HG03196 (cell line): ENCODE measurements at regions not wholly inside any gene's neighbourhood (a gene's known extent, or its start where the extent isn't known, plus 50 kb on each side); places are given as distances from the start of the nearest gene placed in this dataset.
"Not testable (repeated sequence)": the region's sequence is repeated elsewhere in the genome, so short reads cannot be mapped to it uniquely, and the experiment has no call there.

ENCODE experiments used
- ATAC-seq: cut with Tn5 transposase; IDR thresholded peaks from one replicate; pipeline ENCODE4 v1.9.1; 2021; ENCODE audit not compliant: unreplicated experiment

- no peak for ATAC-seq
These were observed 89.1 kb downstream of the CRYGS start for GRCh38 chr3:186454881-186455703.

- ATAC-seq, result no peak
These were observed 90.6 kb downstream of the CRYGS start for GRCh38 chr3:186453531-186453930.

- no peak for ATAC-seq
These were observed 90.5 kb upstream of the DGKG start for GRCh38 chr3:186452517-186452916.

GRCh38 chr3:186451371-186451770 lies 89.3 kb upstream of the DGKG start:
- no peak for ATAC-seq

GRCh38 chr3:186444974-186445373 lies 82.9 kb upstream of the DGKG start:
- ATAC-seq, result no peak

- ATAC-seq, result no peak
These were observed 82.3 kb upstream of the DGKG start for GRCh38 chr3:186444288-186444687.

GRCh38 chr3:186442979-186443378 lies 80.9 kb upstream of the DGKG start:
- ATAC-seq, result not testable (repeated sequence)

GRCh38 chr3:186442162-186442561 lies 80.1 kb upstream of the DGKG start:
- no peak for ATAC-seq

- no peak for ATAC-seq
These were observed 78.9 kb upstream of the DGKG start for GRCh38 chr3:186440891-186441290.

- ATAC-seq, result no peak
These were observed 77.7 kb upstream of the DGKG start for GRCh38 chr3:186439725-186440124.

GRCh38 chr3:186435332-186435731 lies 73.3 kb upstream of the DGKG start:
- not testable (repeated sequence) for ATAC-seq

- no peak for ATAC-seq
These were observed 71.1 kb upstream of the DGKG start for GRCh38 chr3:186432944-186433732.

- ATAC-seq, result no peak
These were observed 70.2 kb upstream of the DGKG start for GRCh38 chr3:186432189-186432588.

- no peak for ATAC-seq
These were observed 65.7 kb upstream of the DGKG start for GRCh38 chr3:186427627-186428281.

GRCh38 chr3:186425788-186426730 lies 64.0 kb upstream of the DGKG start:
- ATAC-seq, result no peak

GRCh38 chr3:186421946-186422345 lies 59.9 kb upstream of the DGKG start:
- no peak for ATAC-seq

GRCh38 chr3:186418671-186419145 lies 56.7 kb upstream of the DGKG start:
- no peak for ATAC-seq

- no peak for ATAC-seq
These were observed 55.8 kb upstream of the DGKG start for GRCh38 chr3:186417791-186418190.

- no peak for ATAC-seq
These were observed 52.8 kb upstream of the DGKG start for GRCh38 chr3:186414735-186415419.
